GM19438 (cell line): ENCODE measurements at regions not wholly inside any gene's neighbourhood (a gene's known extent, or its start where the extent isn't known, plus 50 kb on each side); places are given as distances from the start of the nearest gene placed in this dataset.
A peak's percentile ranks its signal among the peaks of the same experiment; 100 is the strongest.
"Not testable (repeated sequence)": the region's sequence is repeated elsewhere in the genome, so short reads cannot be mapped to it uniquely, and the experiment has no call there.

Experiments used
- ATAC-seq: cut with Tn5 transposase; IDR thresholded peaks from one replicate; pipeline ENCODE4 v1.9.1; 2021; ENCODE audit warnings: low read depth; ENCODE audit not compliant: unreplicated experiment

DNA sequence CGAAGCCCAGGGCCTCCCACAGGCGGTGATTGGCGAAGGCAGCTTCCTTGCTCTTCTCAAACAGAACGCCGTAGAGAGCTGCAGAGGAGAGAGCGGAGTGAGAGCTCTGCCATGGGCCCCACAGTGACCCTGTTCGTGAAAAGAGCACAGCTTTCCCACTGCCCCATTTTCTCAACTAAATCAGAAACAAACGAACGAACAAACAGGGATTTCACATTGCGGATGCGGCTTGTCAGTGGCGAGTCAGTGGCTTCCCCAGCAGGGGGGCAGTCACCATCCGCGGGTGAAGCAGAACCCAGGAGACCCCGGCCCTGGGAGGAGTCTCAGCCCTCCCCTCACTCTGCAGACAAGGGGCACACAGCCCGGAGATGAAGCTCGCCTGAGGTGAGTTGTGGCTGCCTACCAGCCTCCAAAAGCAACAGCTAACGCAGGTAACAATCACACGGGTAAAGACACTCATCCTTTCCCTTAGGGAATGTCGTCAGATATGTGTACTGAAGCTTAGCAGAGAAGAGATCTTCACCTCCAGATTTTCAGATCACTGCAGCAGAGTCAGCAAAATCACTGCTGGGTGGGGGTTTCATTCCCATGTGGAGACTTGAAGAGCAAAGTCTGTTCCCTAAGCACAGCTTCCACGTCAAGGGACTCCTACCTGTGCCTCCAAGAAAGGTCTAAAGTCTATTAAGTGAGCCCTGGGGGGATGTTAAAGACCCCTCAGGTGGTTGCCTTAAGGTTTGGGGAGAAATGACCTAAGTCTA, 51.2 kb upstream of the GPR31 start:
- no peak for ATAC-seq

DNA sequence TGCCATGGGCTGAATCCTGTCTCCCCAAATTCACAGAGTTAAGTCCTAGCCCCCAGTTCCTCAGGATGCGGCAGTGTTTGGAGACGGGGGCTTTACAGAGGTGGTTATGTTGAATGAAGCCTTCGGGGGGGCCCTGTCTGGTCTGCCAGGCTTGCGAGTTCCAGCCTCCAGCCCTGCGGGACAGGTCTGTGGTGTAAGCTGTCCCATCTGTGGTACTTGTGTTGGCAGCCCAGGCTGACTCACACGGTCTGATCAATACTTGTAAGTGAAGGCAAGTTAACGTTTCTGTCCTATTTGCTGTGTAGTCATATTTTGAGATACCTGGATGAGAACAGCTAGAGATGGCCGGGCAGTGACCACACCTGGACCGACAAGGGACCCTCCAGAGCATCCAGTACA, 51.8 kb upstream of the GPR31 start:
- ATAC-seq: no peak

GRCh38 chr6:167210375-167211294, 52.9 kb upstream of the GPR31 start:
- no peak for ATAC-seq

DNA sequence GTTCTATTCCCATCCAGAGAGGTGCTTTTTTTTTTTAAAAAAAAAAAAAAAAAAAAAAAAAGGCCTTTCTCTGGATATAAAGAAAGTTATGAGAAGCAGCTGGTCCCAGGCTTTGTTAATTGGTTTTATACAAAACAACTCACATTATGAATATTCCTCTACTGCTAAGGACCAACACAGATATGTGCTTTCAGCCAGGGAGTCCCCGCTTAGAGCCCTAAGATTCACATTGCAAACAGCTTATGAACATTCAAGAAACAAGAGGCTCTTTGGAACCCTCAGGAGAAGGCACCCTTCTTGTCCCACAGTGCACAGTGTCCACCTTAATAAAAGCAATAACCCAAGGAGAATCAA, 53.5 kb upstream of the GPR31 start:
- ATAC-seq: no peak

DNA sequence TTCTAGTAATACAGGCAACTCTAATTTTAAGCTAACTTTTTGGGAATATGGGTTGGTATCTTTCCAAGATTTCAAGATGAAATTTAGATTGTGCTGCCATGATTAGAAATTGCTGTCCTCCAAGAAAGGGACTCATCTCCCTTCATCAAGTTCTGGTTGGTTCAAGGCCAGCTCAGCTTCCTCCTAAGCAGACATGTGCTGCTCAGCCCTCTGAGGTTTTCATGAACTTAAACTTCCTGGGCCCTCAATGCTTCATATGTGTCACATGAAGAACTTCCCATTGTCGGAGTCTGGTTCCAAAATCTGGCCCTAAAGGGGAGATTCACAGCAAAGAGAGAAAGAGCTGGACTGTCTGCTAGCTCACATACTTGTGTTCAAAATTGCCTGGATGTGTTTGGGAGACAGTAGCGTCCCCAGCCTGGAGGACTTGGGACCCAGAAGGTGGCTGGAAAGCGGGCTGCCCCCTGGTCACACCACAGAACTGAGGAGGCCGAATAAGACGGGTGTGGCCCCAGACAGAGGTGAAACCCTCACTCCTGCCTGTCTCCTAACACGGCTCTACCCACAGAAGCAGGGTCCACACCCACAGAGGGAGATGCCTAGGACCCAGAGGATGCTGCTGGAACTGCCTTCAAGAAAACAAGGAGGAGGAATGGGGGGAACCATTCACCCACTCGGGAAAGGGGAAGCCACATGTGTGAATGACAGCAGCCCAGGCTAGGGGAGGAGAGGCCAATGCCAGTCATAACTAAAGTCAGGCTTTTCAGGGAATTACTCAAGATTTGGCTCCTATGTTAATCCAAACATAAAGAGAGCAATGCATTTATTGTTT, 54.3 kb upstream of the GPR31 start:
- no peak for ATAC-seq

DNA sequence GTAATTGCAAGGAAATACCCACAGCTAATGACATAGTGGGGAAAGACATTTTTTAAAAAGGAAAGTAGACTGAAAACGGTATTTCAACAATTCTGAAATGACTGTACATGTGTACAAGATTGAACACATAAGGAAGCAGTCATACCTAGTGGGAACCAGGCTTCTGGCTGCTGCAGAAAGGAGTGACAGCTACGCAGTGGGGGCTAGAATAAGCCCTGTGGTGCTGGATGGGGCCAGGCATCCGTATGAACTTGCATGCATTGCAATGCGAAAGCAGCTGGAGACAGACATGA, 54.9 kb upstream of the GPR31 start:
- no peak for ATAC-seq

- no peak for ATAC-seq
Observed at GRCh38 chr6:167214206-167214605, 56.4 kb upstream of the GPR31 start.

DNA sequence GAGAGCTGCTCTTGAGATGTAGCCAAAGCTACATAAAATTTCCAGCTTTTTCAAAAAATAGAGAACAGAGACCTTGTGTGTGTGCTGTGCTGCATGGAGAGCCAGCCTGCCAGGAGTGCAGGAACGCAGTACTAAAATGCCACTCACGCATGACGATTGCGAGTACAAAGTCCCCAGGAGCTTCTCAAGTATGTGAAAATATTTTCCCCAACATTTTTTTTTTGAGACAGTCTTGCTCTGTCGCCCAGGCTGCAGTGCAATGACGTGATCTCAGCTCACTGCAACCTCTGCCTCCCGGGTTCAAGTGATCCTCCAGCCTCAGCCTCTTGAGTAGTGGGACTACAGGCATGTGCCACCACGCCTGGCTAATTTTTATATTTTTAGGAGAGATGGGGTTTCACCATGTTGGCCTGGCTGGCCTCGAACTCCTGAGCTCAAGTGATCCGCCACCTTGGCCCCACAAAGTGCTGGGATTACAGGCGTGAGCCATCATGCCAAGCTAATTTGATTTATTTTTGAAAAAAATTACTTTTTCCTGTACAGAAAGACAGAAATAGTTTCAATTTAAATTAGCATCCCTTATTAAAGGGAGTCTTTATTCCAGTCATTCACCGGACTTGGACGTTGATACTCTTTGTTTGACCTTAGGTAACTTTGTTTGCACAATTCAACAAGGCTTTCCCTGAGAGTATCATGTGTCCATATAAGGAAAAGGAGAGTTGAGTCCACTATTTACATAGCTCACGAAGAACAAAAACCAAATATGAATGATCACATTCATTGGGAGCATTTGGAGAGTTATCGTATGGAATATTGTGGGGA, 57.9 kb upstream of the GPR31 start:
- ATAC-seq: not testable (repeated sequence)

DNA sequence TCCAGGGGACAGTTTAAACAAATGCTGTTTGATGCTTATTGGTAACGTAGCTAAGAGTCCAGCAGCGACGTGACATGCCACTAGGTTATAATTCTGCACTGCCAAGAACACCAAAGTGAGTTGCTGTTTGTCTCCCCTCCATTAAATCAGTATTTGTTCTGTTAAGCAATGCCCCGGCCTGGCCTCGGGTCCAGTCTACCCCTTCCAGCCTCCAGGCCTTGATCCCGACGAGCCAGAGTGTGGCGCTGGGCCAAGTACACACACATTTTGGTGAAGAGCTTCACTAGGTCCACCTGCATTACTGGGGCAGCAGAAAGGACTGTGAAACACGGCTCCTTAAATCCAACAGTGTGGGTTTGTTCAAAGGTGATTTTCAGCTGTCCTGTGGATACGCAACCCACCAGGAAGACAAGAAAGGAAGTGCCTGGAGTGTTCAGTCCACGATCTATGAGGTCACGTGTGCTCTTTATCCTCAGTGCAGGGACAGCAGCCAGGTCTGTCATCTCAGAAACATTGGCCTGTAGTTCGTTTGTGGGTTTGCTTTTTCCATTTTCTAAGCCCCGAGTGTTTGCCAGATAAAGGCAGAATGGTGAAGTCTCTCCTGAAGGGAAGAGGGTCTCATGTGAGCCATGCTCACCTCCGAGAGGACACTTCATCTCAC, 58.7 kb upstream of the GPR31 start:
- ATAC-seq: not testable (repeated sequence)

GRCh38 chr6:167217073-167217472, 59.3 kb upstream of the GPR31 start:
- not testable (repeated sequence) for ATAC-seq

DNA sequence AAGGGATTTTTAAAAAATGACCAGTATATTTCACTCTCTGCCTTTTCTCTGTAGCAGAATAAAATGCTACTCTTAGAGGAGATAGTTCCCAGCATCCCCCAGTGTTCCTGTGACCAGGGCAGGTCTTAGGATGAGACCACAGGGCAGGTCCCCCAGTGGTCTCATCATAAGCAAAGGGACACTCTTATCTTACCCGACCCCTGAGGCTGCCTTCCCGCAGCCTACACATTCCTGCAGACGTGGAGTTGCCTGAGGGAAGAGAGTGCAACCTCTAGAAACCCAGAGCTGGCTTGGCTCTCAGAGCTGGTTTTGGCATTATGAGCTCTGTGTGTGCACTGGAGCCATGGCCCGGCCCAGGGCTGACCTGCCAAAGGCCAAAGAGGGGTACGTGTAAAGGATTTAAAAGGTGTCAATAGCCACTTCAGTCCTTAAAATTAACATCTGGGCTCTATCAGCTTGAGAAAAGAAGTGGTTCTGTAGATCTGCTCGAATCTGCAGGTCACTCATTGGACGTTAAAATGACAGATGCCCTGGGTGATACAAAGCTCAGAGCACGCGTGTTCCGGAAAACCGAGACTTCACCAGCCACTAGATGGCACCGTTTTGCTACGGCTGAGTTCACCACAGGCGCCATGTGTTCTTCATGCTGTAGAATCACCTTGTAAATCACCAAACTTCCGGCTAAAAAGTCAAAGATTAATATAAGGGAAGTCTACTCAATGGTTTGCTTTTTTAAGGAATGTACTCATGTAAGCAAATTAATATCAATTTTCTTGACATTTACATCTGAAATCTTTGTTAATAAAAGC, 60.4 kb upstream of the GPR31 start:
- ATAC-seq: peak; percentile 81

DNA sequence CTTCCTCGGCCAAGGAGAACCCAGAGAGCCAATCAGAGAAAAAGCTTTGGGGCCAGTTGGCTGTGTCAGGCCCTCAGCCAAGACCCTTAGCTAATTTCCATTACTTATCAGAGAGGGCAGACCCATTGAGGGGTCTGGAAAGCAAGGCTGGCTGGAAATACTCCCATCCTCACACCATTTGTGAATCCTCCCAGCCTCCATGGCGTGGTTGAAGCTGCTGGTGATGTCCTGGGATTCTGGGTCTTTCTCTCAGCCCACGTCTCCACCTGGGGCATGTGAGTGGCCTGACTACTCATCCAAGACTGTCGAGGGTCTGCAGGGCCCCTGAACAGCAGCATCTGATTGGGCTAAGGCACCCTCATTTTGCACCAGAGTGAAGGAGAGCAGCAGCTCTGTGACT, 61.3 kb upstream of the GPR31 start:
- ATAC-seq: not testable (repeated sequence)

GRCh38 chr6:167219967-167220512, 62.3 kb upstream of the GPR31 start:
- ATAC-seq: no peak

DNA sequence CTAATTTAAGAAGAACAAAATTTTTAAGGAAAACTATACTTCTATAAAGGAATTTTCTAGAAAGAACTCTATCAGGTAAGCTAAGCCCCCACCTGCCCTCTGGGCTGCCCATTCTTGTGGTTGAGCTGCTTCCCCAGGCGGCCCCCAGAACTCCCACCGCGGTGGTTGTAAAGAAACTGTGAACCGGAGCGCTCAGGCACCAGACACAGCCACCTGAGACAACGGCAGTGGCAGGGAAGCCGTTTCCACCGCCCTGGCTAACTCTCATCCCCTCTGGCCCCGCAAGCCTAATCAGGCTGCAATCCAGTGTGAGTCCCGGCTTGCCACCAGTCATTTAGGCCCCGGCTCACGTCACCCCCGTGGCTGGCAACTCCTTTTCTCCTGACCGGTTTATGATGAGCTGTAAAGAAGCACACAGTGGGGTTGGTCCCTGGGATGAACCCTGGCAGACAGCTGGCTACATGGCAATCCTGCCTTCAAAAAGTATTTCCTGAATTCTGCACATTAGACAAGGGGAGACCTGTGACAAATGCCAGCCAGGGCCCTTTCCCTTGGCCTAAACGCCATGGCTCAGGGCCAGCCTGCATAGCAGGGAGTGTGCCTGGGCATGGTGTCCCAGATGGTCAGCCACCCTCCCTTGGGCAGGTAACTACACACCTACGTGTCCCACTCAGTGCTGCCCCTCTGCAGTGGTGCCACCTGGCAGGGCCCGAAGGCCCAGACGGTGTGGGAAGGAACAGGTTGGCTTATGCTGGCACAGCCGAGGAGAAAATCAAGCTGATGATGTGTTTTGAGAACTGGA, 63.8 kb upstream of the GPR31 start:
- ATAC-seq: no peak

DNA sequence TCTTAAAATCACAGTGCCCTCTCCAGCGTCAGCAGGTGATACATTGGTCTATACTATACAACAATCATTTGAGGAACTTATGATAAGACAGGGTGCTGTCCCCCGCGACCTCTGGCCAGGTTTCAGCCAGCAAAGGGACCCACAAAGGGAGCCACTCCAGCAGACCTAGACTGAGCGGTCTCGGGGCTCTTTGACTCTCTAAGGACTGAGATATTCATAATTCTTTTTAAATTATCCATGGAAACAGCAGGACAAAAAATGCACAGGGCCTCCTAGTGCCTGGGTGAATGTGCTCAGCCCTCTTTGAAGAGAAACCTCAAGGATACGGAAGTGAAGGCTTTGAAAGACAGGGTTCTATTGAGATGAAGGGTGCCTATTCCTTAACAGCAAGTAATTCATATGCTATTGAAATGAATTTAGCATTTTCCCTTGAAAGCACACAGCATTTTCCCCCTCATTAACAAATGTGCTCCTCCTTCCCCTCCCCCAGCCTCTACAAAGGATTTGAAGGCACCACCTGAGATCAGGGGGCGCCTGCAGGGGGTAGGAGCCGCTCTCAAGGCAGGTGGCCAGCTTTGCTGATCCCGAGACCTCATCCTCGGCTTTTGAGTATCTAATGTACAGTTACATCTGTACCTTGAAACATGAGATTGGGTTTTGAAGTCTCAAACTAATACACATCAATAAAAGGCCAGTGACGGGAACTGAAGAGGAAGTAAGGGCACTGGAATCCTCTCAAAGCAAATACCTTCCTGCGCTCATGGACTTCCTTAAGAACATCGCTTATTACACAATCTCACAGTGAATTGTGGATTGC, 65.3 kb upstream of the UNC93A start:
- ATAC-seq: not testable (repeated sequence)

DNA sequence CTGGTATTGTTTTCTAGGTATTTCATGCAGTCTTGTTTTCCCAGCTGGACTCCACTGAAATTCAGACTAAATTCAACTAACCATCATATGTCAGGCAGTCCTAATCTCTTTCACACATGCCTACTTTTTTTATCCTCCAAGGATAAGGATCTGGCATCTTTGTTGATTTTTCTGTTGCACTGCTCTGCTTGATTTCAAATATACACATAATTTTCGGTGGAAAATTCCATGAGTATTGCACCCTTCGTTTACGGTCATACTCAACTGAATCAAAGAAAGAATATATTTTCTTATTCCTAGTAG, 64.8 kb upstream of the UNC93A start:
- ATAC-seq: no peak

GRCh38 chr6:167226791-167227190, 64.3 kb upstream of the UNC93A start:
- no peak for ATAC-seq
